ENCODE measurements at regions not wholly inside any gene's neighbourhood (a gene's known extent, or its start where the extent isn't known, plus 50 kb on each side); places are given as distances from the start of the nearest gene placed in this dataset.

DNA sequence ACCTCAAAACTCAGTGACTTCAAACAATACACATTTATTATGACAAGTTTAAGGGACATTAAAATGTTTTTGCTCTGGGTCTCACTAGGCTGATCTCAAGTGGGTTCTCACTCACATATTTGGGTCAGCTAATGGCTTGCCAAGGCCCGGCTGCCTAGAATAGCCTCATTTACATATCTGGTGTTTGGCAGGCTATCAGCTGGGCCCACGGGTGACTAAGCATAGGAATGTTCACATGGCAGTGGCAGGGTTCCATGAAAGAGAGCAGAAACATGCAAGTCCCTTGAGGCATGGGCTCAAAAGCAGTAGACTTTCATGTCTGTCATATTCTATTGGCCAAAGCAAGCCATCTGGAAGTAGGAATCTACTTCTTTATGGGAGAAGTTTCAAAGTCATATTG lies 492.6 kb downstream of the KCNT2 start:
- no peak for DNase-seq (ENCODE audit: low read depth, low spot score)
- ChIA-PET POLR2A (no interaction called here), SMC1A (ENCODE audit: uncharacterized antibody, unreplicated experiment) (no interaction called here), CTCF (no interaction called here), RAD21 (ENCODE audit: unreplicated experiment) (no interaction called here)
- in situ Hi-C loops (cut with MboI) (no loop called here), intact Hi-C loops (cut with micrococcal nuclease; ENCODE audit: unreplicated experiment) (no loop called here)
- Histone ChIP-seq H2AFZ (ENCODE audit: control insufficient read depth, low read depth, low read length) (no peak overlapping the region), H3K36me3 (ENCODE audit: control insufficient read depth in 2 of 2, insufficient read depth in 2 of 2, low read length in 1 of 2) (no peaks in the 10 kb centered on the region), H3K4me3 (no peak overlapping the region), H3K27me3 (replicated peaks in 1 of 2; ENCODE audit: control insufficient read depth in 2 of 2, insufficient read depth in 2 of 2, low read length in 1 of 2) (no peaks in the 10 kb centered on the region), H3K4me2 (ENCODE audit: control insufficient read depth, insufficient read depth) (no peak overlapping the region), H3K4me1 (ENCODE audit: control insufficient read depth, insufficient read depth, low read length) (no peaks in the 10 kb centered on the region), H4K20me1 (ENCODE audit: control insufficient read depth, insufficient read depth) (no peaks in the 10 kb centered on the region), H3K79me2 (ENCODE audit: control insufficient read depth, insufficient read depth, low read length) (no peaks in the 10 kb centered on the region), H3K27ac (ENCODE audit: control insufficient read depth, insufficient read depth) (no peak overlapping the region), H3K9me3 (replicated peaks; ENCODE audit: control insufficient read depth, insufficient read depth, low read length) (no peaks in the 10 kb centered on the region), H3K9ac (ENCODE audit: control insufficient read depth, insufficient read depth, low read length) (no peak overlapping the region)
- FAIRE-seq = no peak
- 0% methylated on average over 2 of the region's 2 CpGs for WGBS (ENCODE audit: insufficient coverage, insufficient replicate concordance, low lambda C conversion rate, missing lambda C conversion rate)
- TF ChIP-seq SP1 (IDR thresholded peaks at IDR 0.05; ENCODE audit: low read depth, low read length) (no peak), GABPA (IDR thresholded peaks at IDR 0.05; ENCODE audit: low read depth) (no peak), JUNB (IDR thresholded peaks at IDR 0.05) (no peak), RFX5 (IDR thresholded peaks at IDR 0.05; ENCODE audit: low read depth, low read length) (no peak), SMARCA5 (IDR thresholded peaks at IDR 0.05) (no peak)
- ATAC-seq = no peak
- no TSS peak for BruUV-seq (replicated peaks)

DNA sequence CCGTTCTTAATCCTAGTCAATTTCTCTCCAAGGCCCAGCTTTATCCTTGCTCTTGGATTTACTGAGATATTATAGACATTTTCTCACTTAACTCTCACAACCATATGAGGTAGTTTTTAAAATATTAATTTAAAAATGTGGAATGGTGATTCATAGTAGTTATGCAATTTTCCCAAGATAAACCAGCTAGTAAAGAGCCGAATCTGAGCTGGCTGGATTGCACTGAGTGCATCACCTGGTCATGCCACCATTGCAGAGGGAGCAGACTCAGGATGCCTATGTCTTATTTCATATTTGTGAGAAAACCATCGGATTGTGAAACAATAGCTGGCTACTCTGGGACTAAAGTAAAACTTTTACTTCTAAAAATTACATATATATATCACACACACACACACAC lies 494.0 kb downstream of the KCNT2 start:
- ChIA-PET POLR2A (no interaction called here), SMC1A (ENCODE audit: uncharacterized antibody, unreplicated experiment) (no interaction called here), CTCF (interaction anchor here (0.7 kb wide), 1 partner anchor 35 kb away, joined by 3 read pairs; no protein-coding TSS in a partner anchor), RAD21 (ENCODE audit: unreplicated experiment) (no interaction called here)
- H3K4me1 ChIP-seq (ENCODE audit: control insufficient read depth, insufficient read depth, low read length) = no peaks in the 10 kb centered on the region
- BruUV-seq (replicated peaks) = no TSS peak
- in situ Hi-C loops (cut with MboI) (no loop called here), intact Hi-C loops (cut with micrococcal nuclease; ENCODE audit: unreplicated experiment) (no loop called here)
- ATAC-seq = no peak
- H3K79me2 ChIP-seq (ENCODE audit: control insufficient read depth, insufficient read depth, low read length) = no peaks in the 10 kb centered on the region
- no peak overlapping the region for H3K27ac ChIP-seq (ENCODE audit: control insufficient read depth, insufficient read depth)
- DNase-seq (ENCODE audit: low read depth, low spot score) = no peak
- no peaks in the 10 kb centered on the region for H4K20me1 ChIP-seq (ENCODE audit: control insufficient read depth, insufficient read depth)
- no peaks in the 10 kb centered on the region for H3K36me3 ChIP-seq (ENCODE audit: control insufficient read depth in 2 of 2, insufficient read depth in 2 of 2, low read length in 1 of 2)
- FAIRE-seq = no peak
- H3K4me3 ChIP-seq = no peak overlapping the region
- no peaks in the 10 kb centered on the region for H3K9me3 ChIP-seq (replicated peaks; ENCODE audit: control insufficient read depth, insufficient read depth, low read length)
- WGBS (ENCODE audit: insufficient coverage, insufficient replicate concordance, low lambda C conversion rate, missing lambda C conversion rate) = 4% methylated on average over 3 of the region's 3 CpGs
- no peak overlapping the region for H3K9ac ChIP-seq (ENCODE audit: control insufficient read depth, insufficient read depth, low read length)
- H3K27me3 ChIP-seq (replicated peaks in 1 of 2; ENCODE audit: control insufficient read depth in 2 of 2, insufficient read depth in 2 of 2, low read length in 1 of 2) = no peaks in the 10 kb centered on the region
- no peak overlapping the region for H3K4me2 ChIP-seq (ENCODE audit: control insufficient read depth, insufficient read depth)
- H2AFZ ChIP-seq (ENCODE audit: control insufficient read depth, low read depth, low read length) = no peak overlapping the region
- TF ChIP-seq, protein P1, sequence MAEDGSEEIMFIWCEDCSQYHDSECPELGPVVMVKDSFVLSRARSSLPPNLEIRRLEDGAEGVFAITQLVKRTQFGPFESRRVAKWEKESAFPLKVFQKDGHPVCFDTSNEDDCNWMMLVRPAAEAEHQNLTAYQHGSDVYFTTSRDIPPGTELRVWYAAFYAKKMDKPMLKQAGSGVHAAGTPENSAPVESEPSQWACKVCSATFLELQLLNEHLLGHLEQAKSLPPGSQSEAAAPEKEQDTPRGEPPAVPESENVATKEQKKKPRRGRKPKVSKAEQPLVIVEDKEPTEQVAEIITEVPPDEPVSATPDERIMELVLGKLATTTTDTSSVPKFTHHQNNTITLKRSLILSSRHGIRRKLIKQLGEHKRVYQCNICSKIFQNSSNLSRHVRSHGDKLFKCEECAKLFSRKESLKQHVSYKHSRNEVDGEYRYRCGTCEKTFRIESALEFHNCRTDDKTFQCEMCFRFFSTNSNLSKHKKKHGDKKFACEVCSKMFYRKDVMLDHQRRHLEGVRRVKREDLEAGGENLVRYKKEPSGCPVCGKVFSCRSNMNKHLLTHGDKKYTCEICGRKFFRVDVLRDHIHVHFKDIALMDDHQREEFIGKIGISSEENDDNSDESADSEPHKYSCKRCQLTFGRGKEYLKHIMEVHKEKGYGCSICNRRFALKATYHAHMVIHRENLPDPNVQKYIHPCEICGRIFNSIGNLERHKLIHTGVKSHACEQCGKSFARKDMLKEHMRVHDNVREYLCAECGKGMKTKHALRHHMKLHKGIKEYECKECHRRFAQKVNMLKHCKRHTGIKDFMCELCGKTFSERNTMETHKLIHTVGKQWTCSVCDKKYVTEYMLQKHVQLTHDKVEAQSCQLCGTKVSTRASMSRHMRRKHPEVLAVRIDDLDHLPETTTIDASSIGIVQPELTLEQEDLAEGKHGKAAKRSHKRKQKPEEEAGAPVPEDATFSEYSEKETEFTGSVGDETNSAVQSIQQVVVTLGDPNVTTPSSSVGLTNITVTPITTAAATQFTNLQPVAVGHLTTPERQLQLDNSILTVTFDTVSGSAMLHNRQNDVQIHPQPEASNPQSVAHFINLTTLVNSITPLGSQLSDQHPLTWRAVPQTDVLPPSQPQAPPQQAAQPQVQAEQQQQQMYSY (CRISPR knock-in tag; IDR thresholded peaks at IDR 0.05) = no peak
- TF ChIP-seq TARDBP (IDR thresholded peaks at IDR 0.05; ENCODE audit: borderline replicate concordance) = no peak
- TF ChIP-seq, protein P2, sequence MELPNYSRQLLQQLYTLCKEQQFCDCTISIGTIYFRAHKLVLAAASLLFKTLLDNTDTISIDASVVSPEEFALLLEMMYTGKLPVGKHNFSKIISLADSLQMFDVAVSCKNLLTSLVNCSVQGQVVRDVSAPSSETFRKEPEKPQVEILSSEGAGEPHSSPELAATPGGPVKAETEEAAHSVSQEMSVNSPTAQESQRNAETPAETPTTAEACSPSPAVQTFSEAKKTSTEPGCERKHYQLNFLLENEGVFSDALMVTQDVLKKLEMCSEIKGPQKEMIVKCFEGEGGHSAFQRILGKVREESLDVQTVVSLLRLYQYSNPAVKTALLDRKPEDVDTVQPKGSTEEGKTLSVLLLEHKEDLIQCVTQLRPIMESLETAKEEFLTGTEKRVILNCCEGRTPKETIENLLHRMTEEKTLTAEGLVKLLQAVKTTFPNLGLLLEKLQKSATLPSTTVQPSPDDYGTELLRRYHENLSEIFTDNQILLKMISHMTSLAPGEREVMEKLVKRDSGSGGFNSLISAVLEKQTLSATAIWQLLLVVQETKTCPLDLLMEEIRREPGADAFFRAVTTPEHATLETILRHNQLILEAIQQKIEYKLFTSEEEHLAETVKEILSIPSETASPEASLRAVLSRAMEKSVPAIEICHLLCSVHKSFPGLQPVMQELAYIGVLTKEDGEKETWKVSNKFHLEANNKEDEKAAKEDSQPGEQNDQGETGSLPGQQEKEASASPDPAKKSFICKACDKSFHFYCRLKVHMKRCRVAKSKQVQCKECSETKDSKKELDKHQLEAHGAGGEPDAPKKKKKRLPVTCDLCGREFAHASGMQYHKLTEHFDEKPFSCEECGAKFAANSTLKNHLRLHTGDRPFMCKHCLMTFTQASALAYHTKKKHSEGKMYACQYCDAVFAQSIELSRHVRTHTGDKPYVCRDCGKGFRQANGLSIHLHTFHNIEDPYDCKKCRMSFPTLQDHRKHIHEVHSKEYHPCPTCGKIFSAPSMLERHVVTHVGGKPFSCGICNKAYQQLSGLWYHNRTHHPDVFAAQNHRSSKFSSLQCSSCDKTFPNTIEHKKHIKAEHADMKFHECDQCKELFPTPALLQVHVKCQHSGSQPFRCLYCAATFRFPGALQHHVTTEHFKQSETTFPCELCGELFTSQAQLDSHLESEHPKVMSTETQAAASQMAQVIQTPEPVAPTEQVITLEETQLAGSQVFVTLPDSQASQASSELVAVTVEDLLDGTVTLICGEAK (IDR thresholded peaks at IDR 0.05; ENCODE audit: borderline replicate concordance) = no peak
- TF ChIP-seq SRF (IDR thresholded peaks at IDR 0.05; ENCODE audit: low read depth in 2 of 2, low read length in 2 of 2) = no peak
- no peak for TF ChIP-seq EZH2 (IDR thresholded peaks at IDR 0.05; ENCODE audit: borderline replicate concordance, control insufficient read depth, low read depth, low read length)
- TF ChIP-seq PAX5 (IDR thresholded peaks at IDR 0.05; ENCODE audit: borderline replicate concordance, low read depth, low read length) = no peak
- TF ChIP-seq BCL11A (IDR thresholded peaks at IDR 0.05; ENCODE audit: low read depth, low read length) = no peak
